ENCODE measurements at regions not wholly inside any gene's neighbourhood (a gene's known extent, or its start where the extent isn't known, plus 50 kb on each side); places are given as distances from the start of the nearest gene placed in this dataset.

- no peaks in the 10 kb centered on the region for H3K36me3 Mint-ChIP-seq
- H3K27me3 Mint-ChIP-seq: peaks cover 6% of the 10 kb centered on the region
- DNase-seq (ENCODE audit: low spot score in 2 of 2) (no peak), ATAC-seq (ENCODE audit: low read depth) (no peak)
- H3K4me1 Mint-ChIP-seq: no peaks in the 10 kb centered on the region
- H3K27ac Mint-ChIP-seq: no peak overlapping the region
- H3K9me3 Mint-ChIP-seq: peaks cover 1% of the 10 kb centered on the region
- H3K4me3 Mint-ChIP-seq: no peak overlapping the region
Measured at GRCh38 chr17:72481572-72481971, 360.8 kb downstream of the SOX9 start.

- no peaks in the 10 kb centered on the region for H3K36me3 Mint-ChIP-seq
- no peak for ATAC-seq (ENCODE audit: low read depth)
- H3K27ac Mint-ChIP-seq: no peak overlapping the region
- peaks cover 7% of the 10 kb centered on the region for H3K27me3 Mint-ChIP-seq
- H3K9me3 Mint-ChIP-seq: peaks cover 4% of the 10 kb centered on the region
- no peaks in the 10 kb centered on the region for H3K4me1 Mint-ChIP-seq
- no peak for DNase-seq (ENCODE audit: low spot score in 2 of 2)
- no peak overlapping the region for H3K4me3 Mint-ChIP-seq
Measured at GRCh38 chr17:72485596-72485995, 364.8 kb downstream of the SOX9 start.

GRCh38 chr17:72486806-72487205 is 366.0 kb downstream of the SOX9 start:
- Mint-ChIP-seq H3K27me3 (peaks cover 7% of the 10 kb centered on the region), H3K9me3 (peaks cover 4% of the 10 kb centered on the region), H3K4me1 (no peaks in the 10 kb centered on the region), H3K4me3 (no peak overlapping the region), H3K27ac (no peak overlapping the region), H3K36me3 (no peaks in the 10 kb centered on the region)
- no peak for DNase-seq (ENCODE audit: low spot score in 2 of 2)
- no peak for ATAC-seq (ENCODE audit: low read depth)

GRCh38 chr17:72487731-72488494 is 367.1 kb downstream of the SOX9 start:
- H3K27me3 Mint-ChIP-seq: peaks cover 7% of the 10 kb centered on the region
- no peak overlapping the region for H3K27ac Mint-ChIP-seq
- no peaks in the 10 kb centered on the region for H3K36me3 Mint-ChIP-seq
- no peak for DNase-seq (ENCODE audit: low spot score in 2 of 2)
- no peak for ATAC-seq (ENCODE audit: low read depth)
- H3K4me3 Mint-ChIP-seq: no peak overlapping the region
- H3K4me1 Mint-ChIP-seq: no peaks in the 10 kb centered on the region
- H3K9me3 Mint-ChIP-seq: peaks cover 6% of the 10 kb centered on the region

- Mint-ChIP-seq H3K9me3 (peaks cover 6% of the 10 kb centered on the region), H3K27ac (no peak overlapping the region), H3K36me3 (no peaks in the 10 kb centered on the region), H3K27me3 (peaks cover 7% of the 10 kb centered on the region), H3K4me3 (no peak overlapping the region), H3K4me1 (no peaks in the 10 kb centered on the region)
- DNase-seq (ENCODE audit: low spot score in 2 of 2) (no peak), ATAC-seq (ENCODE audit: low read depth) (no peak)
Measured at GRCh38 chr17:72488555-72489271, 367.9 kb downstream of the SOX9 start.

GRCh38 chr17:72489272-72489641 is 368.4 kb downstream of the SOX9 start:
- Mint-ChIP-seq H3K27me3 (peaks cover 7% of the 10 kb centered on the region), H3K9me3 (peaks cover 7% of the 10 kb centered on the region)

GRCh38 chr17:72491102-72491501 is 370.3 kb downstream of the SOX9 start:
- Mint-ChIP-seq H3K4me1 (no peaks in the 10 kb centered on the region), H3K27ac (no peak overlapping the region), H3K27me3 (peaks cover 6% of the 10 kb centered on the region), H3K4me3 (no peak overlapping the region), H3K9me3 (peaks cover 7% of the 10 kb centered on the region), H3K36me3 (no peaks in the 10 kb centered on the region)
- ATAC-seq (ENCODE audit: low read depth) (no peak), DNase-seq (ENCODE audit: low spot score in 2 of 2) (no peak)

More at GRCh38 chr17:72489272-72489641, 368.4 kb downstream of the SOX9 start:
- Mint-ChIP-seq H3K4me1 (no peaks in the 10 kb centered on the region), H3K27ac (no peak overlapping the region), H3K4me3 (no peak overlapping the region), H3K36me3 (no peaks in the 10 kb centered on the region)
- no peak for DNase-seq (ENCODE audit: low spot score in 2 of 2)
- no peak for ATAC-seq (ENCODE audit: low read depth)

GRCh38 chr17:72492494-72492893 is 371.7 kb downstream of the SOX9 start:
- H3K4me3 Mint-ChIP-seq: no peak overlapping the region
- no peaks in the 10 kb centered on the region for H3K36me3 Mint-ChIP-seq
- DNase-seq (ENCODE audit: low spot score in 2 of 2) (no peak), ATAC-seq (ENCODE audit: low read depth) (no peak)
- H3K9me3 Mint-ChIP-seq: peaks cover 9% of the 10 kb centered on the region
- no peak overlapping the region for H3K27ac Mint-ChIP-seq
- no peaks in the 10 kb centered on the region for H3K4me1 Mint-ChIP-seq
- H3K27me3 Mint-ChIP-seq: peaks cover 10% of the 10 kb centered on the region

GRCh38 chr17:72492941-72493340 is 372.1 kb downstream of the SOX9 start:
- H3K9me3 Mint-ChIP-seq: peaks cover 9% of the 10 kb centered on the region

GRCh38 chr17:72494566-72494965 is 373.7 kb downstream of the SOX9 start:
- Mint-ChIP-seq H3K4me1 (no peaks in the 10 kb centered on the region), H3K4me3 (no peak overlapping the region), H3K9me3 (peaks cover 9% of the 10 kb centered on the region), H3K27me3 (peaks cover 6% of the 10 kb centered on the region), H3K27ac (no peak overlapping the region), H3K36me3 (no peaks in the 10 kb centered on the region)
- no peak for DNase-seq (ENCODE audit: low spot score in 2 of 2)
- no peak for ATAC-seq (ENCODE audit: low read depth)

More at GRCh38 chr17:72492941-72493340, 372.1 kb downstream of the SOX9 start:
- Mint-ChIP-seq H3K4me1 (no peaks in the 10 kb centered on the region), H3K27me3 (peaks cover 10% of the 10 kb centered on the region), H3K4me3 (no peak overlapping the region), H3K36me3 (no peaks in the 10 kb centered on the region), H3K27ac (no peak overlapping the region)
- no peak for DNase-seq (ENCODE audit: low spot score in 2 of 2)
- no peak for ATAC-seq (ENCODE audit: low read depth)

- peaks cover 8% of the 10 kb centered on the region for H3K27me3 Mint-ChIP-seq
- H3K4me1 Mint-ChIP-seq: no peaks in the 10 kb centered on the region
- no peak overlapping the region for H3K4me3 Mint-ChIP-seq
- DNase-seq (ENCODE audit: low spot score in 2 of 2) (no peak), ATAC-seq (ENCODE audit: low read depth) (no peak)
- H3K36me3 Mint-ChIP-seq: no peaks in the 10 kb centered on the region
- peaks cover 5% of the 10 kb centered on the region for H3K9me3 Mint-ChIP-seq
- H3K27ac Mint-ChIP-seq: no peak overlapping the region
Measured at GRCh38 chr17:72496461-72496860, 375.6 kb downstream of the SOX9 start.

GRCh38 chr17:72497915-72498314 is 377.1 kb downstream of the SOX9 start:
- no peak overlapping the region for H3K4me3 Mint-ChIP-seq
- H3K27me3 Mint-ChIP-seq: peaks cover 8% of the 10 kb centered on the region
- H3K4me1 Mint-ChIP-seq: no peaks in the 10 kb centered on the region
- no peaks in the 10 kb centered on the region for H3K36me3 Mint-ChIP-seq
- no peak for DNase-seq (ENCODE audit: low spot score in 2 of 2)
- H3K27ac Mint-ChIP-seq: no peak overlapping the region
- ATAC-seq (ENCODE audit: low read depth): no peak
- peaks cover 3% of the 10 kb centered on the region for H3K9me3 Mint-ChIP-seq

GRCh38 chr17:72498364-72499210 is 377.8 kb downstream of the SOX9 start:
- H3K36me3 Mint-ChIP-seq: no peaks in the 10 kb centered on the region
- peaks cover 8% of the 10 kb centered on the region for H3K27me3 Mint-ChIP-seq
- no peak for DNase-seq (ENCODE audit: low spot score in 2 of 2)
- no peak overlapping the region for H3K4me3 Mint-ChIP-seq
- H3K4me1 Mint-ChIP-seq: no peaks in the 10 kb centered on the region
- H3K27ac Mint-ChIP-seq: no peak overlapping the region
- peaks cover 3% of the 10 kb centered on the region for H3K9me3 Mint-ChIP-seq
- ATAC-seq (ENCODE audit: low read depth): no peak
